Immature natural killer cell (primary cell): ENCODE measurements at regions not wholly inside any gene's neighbourhood (a gene's known extent, or its start where the extent isn't known, plus 50 kb on each side); places are given as distances from the start of the nearest gene placed in this dataset.

Experiments used
- DNase-seq, 3 donors: peaks; one replicate each; pipeline ENCODE4 v3.0.0; 2022; ENCODE audit warnings: mixed read lengths in 1 of 3
- H3K27ac Mint-ChIP-seq, 6 donors: one replicate each; pipeline ENCODE4 v1.8.0; 2020; ENCODE audit warnings: mixed read lengths in 6 of 6, mild to moderate bottlenecking in 5 of 6, inconsistent platforms in 4 of 6, moderate library complexity in 3 of 6
- H3K27me3 Mint-ChIP-seq, 3 donors: one replicate each; pipeline ENCODE4 v1.8.0; 2020 to 2021; ENCODE audit warnings: low read depth in 3 of 3, mild to moderate bottlenecking in 3 of 3, mixed read lengths in 3 of 3, moderate library complexity in 3 of 3, inconsistent platforms in 1 of 3
- H3K36me3 Mint-ChIP-seq, 3 donors: one replicate each; pipeline ENCODE4 v1.8.0; 2020; ENCODE audit warnings: mixed read lengths in 3 of 3, inconsistent platforms in 2 of 3, mild to moderate bottlenecking in 2 of 3
- H3K4me1 Mint-ChIP-seq, 2 donors: one replicate each; pipeline ENCODE4 v1.8.0; 2020; ENCODE audit warnings: inconsistent platforms in 2 of 2, mild to moderate bottlenecking in 2 of 2, mixed read lengths in 2 of 2, moderate library complexity in 1 of 2
- H3K4me3 Mint-ChIP-seq, 5 donors: one replicate each; pipeline ENCODE4 v1.8.0; 2020; ENCODE audit warnings: mild to moderate bottlenecking in 5 of 5, mixed read lengths in 5 of 5, inconsistent platforms in 3 of 5, moderate library complexity in 3 of 5
- H3K9me3 Mint-ChIP-seq, 6 donors: one replicate each; pipeline ENCODE4 v1.8.0; 2020; ENCODE audit warnings: mild to moderate bottlenecking in 6 of 6, mixed read lengths in 6 of 6, inconsistent platforms in 4 of 6, moderate library complexity in 3 of 6

DNA sequence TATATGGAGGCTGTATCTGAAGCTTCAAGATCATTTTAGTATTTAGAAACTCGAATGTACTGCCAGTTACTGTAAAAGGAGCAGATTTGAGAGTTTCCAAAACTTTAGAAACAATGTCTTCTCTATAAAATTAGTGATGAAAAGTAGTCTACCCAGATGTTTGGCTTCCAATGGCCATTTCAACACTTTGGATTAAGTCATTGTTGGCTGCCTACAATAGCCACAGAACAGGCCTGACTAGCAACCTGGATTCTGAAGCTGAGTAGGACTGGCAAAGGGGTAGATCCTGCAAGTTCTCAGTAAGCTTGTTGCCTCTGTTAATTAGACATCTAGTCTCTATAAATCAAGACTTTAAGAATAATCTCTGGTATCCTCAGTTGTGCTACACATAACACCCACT lies 239.0 kb upstream of the KCNMB2 start:
- Mint-ChIP-seq H3K27me3 (peaks cover 0 to 3% (median 2%) of the 10 kb centered on the region in 3 donors), H3K9me3 (no peaks in the 10 kb centered on the region), H3K4me3 (no peak overlapping the region), H3K27ac (no peak overlapping the region), H3K36me3 (no peaks in the 10 kb centered on the region), H3K4me1 (no peaks in the 10 kb centered on the region)
- DNase-seq: no peak

DNA sequence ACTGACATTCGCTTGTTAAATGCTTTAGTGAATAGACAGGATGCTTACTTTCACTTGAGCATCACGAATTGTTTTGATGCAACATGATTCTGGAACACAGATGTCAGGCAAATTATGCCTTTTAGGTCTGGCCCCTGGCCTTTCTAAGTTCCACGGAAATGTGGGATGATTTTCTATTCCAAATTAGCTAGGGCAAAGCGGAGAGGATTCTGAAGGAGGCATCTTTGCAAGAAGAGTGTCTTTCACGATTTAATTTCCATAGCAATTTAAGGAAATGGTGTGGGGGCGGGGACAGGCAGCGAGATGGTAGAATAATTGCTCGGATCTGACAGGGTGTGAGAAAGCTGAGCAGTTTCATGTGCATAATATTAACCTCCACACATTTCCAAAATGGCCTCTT lies 238.5 kb upstream of the KCNMB2 start:
- H3K36me3 Mint-ChIP-seq: no peaks in the 10 kb centered on the region
- no peaks in the 10 kb centered on the region for H3K9me3 Mint-ChIP-seq
- H3K4me1 Mint-ChIP-seq: no peaks in the 10 kb centered on the region
- H3K27ac Mint-ChIP-seq: no peak overlapping the region
- no peak for DNase-seq
- H3K4me3 Mint-ChIP-seq: no peak overlapping the region
- peaks cover 0 to 2% (median 0%) of the 10 kb centered on the region in 3 donors for H3K27me3 Mint-ChIP-seq

DNA sequence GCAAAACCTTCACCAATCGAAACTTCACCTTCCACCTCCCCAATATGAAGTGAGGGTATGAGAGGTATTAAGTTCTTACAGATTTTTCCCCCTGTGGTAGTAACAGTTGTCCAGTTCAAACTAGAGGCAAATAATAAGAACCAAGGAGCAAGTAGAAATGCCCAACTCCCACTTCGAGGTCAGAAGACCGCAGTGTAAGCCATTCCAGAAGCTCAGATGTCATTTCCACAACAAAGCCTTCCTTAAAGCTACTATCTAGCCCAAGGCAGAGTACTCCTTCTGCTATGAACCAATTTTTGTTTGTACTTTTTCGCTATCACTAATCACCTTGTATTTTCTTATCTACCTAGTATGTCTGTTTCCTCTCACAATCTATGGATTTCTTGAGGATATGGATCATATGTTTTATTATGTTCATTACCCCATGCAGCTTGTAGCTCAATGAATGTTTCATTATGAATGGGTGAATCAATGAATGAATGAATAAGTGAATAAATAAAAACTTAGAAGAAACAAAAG lies 235.7 kb upstream of the KCNMB2 start:
- no peak overlapping the region for H3K4me3 Mint-ChIP-seq
- no peaks in the 10 kb centered on the region for H3K27me3 Mint-ChIP-seq
- no peak overlapping the region for H3K27ac Mint-ChIP-seq
- no peak for DNase-seq
- peaks cover 0 to 2% (median 0%) of the 10 kb centered on the region in 6 donors for H3K9me3 Mint-ChIP-seq
- H3K4me1 Mint-ChIP-seq: no peaks in the 10 kb centered on the region
- H3K36me3 Mint-ChIP-seq: no peaks in the 10 kb centered on the region

DNA sequence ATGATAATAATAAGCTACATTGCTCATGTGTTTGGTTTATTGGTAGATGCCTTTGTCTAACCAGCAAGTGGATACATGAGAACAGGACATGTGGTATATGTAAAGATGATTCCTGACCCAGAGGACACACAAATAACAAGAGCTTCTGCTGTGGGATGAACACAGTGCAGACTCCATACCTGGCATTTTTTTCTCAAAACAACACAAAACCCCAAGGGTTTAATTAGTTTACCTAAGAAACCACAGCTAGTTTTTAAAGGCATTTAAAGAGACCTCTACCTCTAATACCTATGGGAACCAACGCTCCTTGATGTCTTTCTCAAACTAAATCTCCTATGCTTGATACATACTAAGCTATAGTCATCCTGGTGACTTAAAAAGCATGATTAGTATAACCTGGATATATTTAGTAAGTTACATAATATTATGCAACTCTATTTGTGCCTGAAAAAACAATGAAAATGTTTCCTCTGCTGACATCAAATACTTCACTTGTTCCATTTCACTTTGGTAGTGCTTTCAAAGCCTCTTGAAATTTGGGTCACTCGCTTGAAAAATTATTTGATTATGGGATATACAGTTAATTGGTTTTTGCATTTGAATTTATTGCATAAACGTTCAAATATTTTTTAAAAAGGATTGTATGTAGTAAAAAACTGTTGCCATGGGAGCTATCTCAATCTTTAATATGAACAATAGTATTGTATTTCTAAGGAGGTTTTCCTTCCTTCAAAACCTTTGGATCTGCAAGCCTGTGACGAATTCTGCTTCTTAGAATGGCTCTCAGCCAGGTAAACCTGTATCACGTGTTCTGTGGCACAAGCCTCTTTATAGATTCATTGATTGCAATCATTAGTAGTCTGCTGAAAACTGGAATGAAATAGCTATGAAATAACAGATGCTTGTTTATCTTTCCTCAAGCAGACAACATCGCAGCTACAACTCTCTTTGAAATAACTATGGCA lies 233.0 kb upstream of the KCNMB2 start:
- H3K9me3 Mint-ChIP-seq: peaks cover 0 to 2% (median 0%) of the 10 kb centered on the region in 6 donors
- H3K36me3 Mint-ChIP-seq: no peaks in the 10 kb centered on the region
- no peaks in the 10 kb centered on the region for H3K4me1 Mint-ChIP-seq
- H3K27ac Mint-ChIP-seq: no peak overlapping the region
- no peak overlapping the region for H3K4me3 Mint-ChIP-seq
- DNase-seq: no peak
- H3K27me3 Mint-ChIP-seq: no peaks in the 10 kb centered on the region

DNA sequence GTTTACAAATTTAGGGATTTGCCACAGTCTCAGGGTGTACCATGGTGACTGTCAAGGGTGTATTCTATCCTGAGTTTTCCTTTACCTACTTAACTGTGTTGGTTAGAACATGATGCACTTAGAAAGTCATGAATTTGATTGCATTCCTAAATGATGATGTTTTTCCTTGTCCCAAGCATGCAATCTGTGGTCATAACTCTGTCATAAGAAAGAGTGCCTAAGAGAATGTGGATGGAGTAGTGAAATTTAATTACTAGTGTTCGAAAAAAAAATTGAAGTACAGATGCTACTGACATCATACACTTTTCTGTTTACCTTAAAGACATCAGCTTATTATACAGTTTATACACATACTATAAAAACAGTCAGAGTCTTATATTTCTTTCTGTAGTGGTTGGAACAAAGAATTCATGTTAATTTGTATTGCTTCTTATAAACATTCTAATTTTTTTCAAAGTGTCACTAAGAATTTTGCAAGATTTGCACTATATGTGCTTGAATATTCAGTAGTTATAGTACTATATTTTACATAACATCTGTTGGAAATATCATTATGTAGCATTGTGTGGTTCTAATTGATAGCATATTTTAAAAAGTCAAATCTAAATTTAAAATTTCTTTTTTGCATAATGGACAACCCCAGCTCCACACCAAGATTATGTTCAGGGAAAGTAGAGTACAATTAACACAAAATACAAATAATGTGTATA lies 231.3 kb upstream of the KCNMB2 start:
- no peak overlapping the region for H3K4me3 Mint-ChIP-seq
- peaks cover 0 to 2% (median 0%) of the 10 kb centered on the region in 6 donors for H3K9me3 Mint-ChIP-seq
- H3K36me3 Mint-ChIP-seq: no peaks in the 10 kb centered on the region
- no peaks in the 10 kb centered on the region for H3K4me1 Mint-ChIP-seq
- DNase-seq: no peak
- no peak overlapping the region for H3K27ac Mint-ChIP-seq
- peaks cover 0 to 2% (median 0%) of the 10 kb centered on the region in 3 donors for H3K27me3 Mint-ChIP-seq

DNA sequence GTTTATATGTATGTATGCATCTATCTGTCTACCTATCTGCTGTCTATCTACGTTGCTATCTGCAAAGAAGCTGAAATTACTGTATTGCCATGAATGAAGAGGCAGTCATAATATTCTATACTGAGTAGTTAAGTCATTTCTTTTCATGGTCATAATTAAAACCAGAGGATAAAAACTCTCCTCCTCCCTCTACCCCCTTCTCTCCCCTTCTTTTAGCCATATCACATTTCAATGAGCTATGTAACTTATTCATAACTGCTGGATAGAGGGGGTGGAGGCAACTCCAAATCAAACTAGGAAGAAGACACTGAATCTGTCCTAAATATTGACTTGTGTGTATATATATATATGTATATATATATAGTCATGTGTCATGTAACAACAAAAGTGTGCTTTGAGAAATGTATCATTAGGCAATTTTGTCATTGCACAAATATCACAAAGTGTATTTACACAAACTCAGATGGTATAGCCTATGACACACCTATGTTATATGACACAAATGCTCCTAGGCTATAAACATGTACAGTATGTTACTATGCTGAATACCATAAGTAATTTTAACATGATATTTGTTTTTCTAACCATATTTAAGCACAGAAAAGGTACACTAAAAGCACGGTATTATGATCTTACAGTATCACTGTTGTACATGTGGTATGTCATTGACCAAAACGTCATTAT lies 229.7 kb upstream of the KCNMB2 start:
- Mint-ChIP-seq H3K4me3 (no peak overlapping the region), H3K9me3 (peaks cover 0 to 2% (median 0%) of the 10 kb centered on the region in 6 donors), H3K4me1 (no peaks in the 10 kb centered on the region), H3K36me3 (no peaks in the 10 kb centered on the region), H3K27ac (no peak overlapping the region), H3K27me3 (peaks cover 0 to 2% (median 0%) of the 10 kb centered on the region in 3 donors)
- no peak for DNase-seq

- no peak overlapping the region for H3K4me3 Mint-ChIP-seq
- no peak overlapping the region for H3K27ac Mint-ChIP-seq
- H3K4me1 Mint-ChIP-seq: no peaks in the 10 kb centered on the region
- H3K9me3 Mint-ChIP-seq: peaks cover 0 to 2% (median 0%) of the 10 kb centered on the region in 6 donors
- no peaks in the 10 kb centered on the region for H3K36me3 Mint-ChIP-seq
- peaks cover 0 to 2% (median 2%) of the 10 kb centered on the region in 3 donors for H3K27me3 Mint-ChIP-seq
- no peak for DNase-seq
Observed at GRCh38 chr3:178308771-178309170, 227.5 kb upstream of the KCNMB2 start.

DNA sequence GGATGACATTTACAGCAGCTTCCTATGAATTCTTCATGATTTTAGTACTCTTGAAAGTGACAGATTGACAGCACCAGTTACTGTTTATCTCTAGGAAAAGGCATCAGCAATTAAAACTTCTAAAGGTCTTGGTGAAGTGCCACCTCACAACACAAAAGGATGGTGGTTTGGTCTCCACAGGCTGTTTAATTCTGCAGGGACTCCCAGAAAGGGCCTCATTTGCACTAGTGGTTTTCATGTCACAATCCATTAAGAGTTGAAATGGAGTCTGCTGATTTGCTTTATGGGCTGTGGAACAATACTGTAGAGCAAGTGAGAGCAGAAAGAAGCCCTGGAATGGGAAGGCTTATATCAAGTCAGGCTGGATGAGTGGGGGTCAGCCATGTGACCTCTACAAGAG lies 225.3 kb upstream of the KCNMB2 start:
- no peaks in the 10 kb centered on the region for H3K9me3 Mint-ChIP-seq

GRCh38 chr3:178313716-178314115 lies 222.5 kb upstream of the KCNMB2 start:
- peaks cover 0 to 2% (median 1%) of the 10 kb centered on the region in 3 donors for H3K27me3 Mint-ChIP-seq
- no peak overlapping the region for H3K27ac Mint-ChIP-seq
- H3K9me3 Mint-ChIP-seq: no peaks in the 10 kb centered on the region
- no peak for DNase-seq
- H3K36me3 Mint-ChIP-seq: no peaks in the 10 kb centered on the region
- no peak overlapping the region for H3K4me3 Mint-ChIP-seq
- no peaks in the 10 kb centered on the region for H3K4me1 Mint-ChIP-seq

More for the DNA sequence above, 225.3 kb upstream of the KCNMB2 start:
- Mint-ChIP-seq H3K36me3 (no peaks in the 10 kb centered on the region), H3K4me1 (no peaks in the 10 kb centered on the region), H3K4me3 (no peak overlapping the region), H3K27me3 (peaks cover 0 to 4% (median 2%) of the 10 kb centered on the region in 3 donors), H3K27ac (no peak overlapping the region)
- no peak for DNase-seq

GRCh38 chr3:178318340-178318739 lies 217.9 kb upstream of the KCNMB2 start:
- peaks cover 0 to 3% (median 0%) of the 10 kb centered on the region in 3 donors for H3K27me3 Mint-ChIP-seq
- DNase-seq: no peak
- no peaks in the 10 kb centered on the region for H3K36me3 Mint-ChIP-seq
- no peaks in the 10 kb centered on the region for H3K9me3 Mint-ChIP-seq
- no peak overlapping the region for H3K27ac Mint-ChIP-seq
- H3K4me3 Mint-ChIP-seq: no peak overlapping the region
- H3K4me1 Mint-ChIP-seq: no peaks in the 10 kb centered on the region

DNA sequence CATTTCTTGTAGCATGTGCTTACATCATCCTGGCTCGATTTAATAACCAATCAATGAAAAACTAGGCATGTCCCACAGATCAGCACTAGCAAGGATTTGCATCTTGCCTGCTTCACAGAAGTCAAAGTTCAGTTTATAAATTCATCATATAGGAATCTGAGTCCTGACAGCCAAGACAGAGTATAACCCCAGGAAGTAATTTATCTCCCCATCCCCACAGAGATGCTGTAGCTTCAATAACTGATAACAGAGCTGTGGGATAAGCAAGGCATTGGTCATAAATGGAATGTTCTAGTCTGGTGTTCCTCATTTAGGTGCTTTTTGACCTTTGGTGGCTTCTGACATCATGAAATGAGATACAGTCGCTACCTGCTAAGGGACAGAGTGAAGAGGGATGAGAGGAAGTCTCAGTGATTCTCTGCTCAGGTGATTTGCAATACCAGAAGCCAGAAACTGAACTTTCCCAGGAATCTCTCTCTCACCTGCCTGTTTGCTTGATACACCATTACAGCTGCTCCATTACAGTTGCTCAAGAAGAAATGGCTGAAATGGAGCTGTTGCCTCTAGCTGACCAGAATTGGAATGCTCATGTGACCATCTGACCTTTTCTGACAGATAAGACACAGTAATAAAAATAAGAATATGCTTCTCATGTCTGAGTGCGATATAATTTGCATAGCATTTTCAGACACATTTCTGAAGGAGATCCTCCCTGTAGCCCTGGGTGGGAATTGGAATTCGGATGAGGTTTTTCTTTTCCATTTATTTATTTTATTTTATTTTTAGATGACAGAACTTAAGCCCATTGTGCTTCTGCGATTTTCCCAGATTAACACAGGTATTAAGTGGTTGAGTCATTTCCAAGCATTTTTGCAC lies 217.1 kb upstream of the KCNMB2 start:
- no peaks in the 10 kb centered on the region for H3K36me3 Mint-ChIP-seq
- no peak for DNase-seq
- H3K9me3 Mint-ChIP-seq: no peaks in the 10 kb centered on the region
- H3K4me3 Mint-ChIP-seq: no peak overlapping the region
- H3K27me3 Mint-ChIP-seq: peaks cover 0 to 2% (median 0%) of the 10 kb centered on the region in 3 donors
- no peaks in the 10 kb centered on the region for H3K4me1 Mint-ChIP-seq
- no peak overlapping the region for H3K27ac Mint-ChIP-seq

DNA sequence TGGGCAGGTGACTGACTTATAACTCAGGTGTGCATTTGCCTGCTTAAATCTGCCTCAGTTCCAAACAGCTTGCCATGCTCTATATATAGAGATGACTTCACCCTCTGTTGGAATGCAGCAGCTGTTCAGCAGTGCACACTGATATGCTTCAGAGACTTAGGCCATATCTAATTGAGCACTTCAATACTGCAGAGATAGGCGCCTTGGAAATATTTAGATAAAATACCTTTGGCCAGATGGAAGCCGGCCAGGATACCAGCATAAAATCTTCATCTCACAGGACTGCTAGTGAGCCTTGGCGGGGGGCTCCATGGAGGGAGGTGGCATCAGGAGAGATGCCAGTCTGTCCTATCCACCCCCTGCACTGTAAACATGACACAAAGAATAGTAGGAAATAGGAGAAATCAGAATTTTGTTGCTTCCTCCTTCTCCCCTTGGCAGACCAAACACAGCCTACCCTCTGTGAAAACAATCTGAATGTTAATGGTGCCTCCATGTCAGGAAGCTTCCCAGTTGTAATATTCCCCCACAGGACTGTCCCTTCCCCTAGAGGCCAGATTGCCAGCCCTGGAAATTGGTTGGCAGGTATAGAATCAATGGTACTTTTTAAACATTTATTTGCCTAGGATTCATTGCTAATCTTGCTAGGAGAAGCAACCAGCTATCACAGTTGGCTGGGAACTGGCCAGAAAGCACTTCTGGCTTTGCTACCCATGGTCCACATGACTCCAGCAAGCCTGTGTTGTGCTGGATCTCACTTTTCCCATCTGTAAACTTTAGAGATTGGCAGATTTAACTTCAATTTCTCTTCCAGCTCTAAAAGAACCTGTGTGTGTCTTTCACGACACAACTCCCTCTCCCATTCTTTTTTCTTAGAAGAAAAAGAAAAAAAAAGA lies 215.5 kb upstream of the KCNMB2 start:
- no peaks in the 10 kb centered on the region for H3K36me3 Mint-ChIP-seq
- no peak overlapping the region for H3K4me3 Mint-ChIP-seq
- no peak for DNase-seq
- peaks cover 0 to 2% (median 0%) of the 10 kb centered on the region in 3 donors for H3K27me3 Mint-ChIP-seq
- no peak overlapping the region for H3K27ac Mint-ChIP-seq
- no peaks in the 10 kb centered on the region for H3K9me3 Mint-ChIP-seq
- H3K4me1 Mint-ChIP-seq: no peaks in the 10 kb centered on the region
